Cerebellar cortex (tissue), 1 donor: ENCODE measurements at regions not wholly inside any gene's neighbourhood (a gene's known extent, or its start where the extent isn't known, plus 50 kb on each side); places are given as distances from the start of the nearest gene placed in this dataset.
A peak's percentile ranks its signal among the peaks of the same experiment; 100 is the strongest.

Experiments
- DNase-seq: peaks from one replicate; pipeline ENCODE4 v3.0.0-alpha.2; 2015; ENCODE audit warnings: low spot score

GRCh38 chr16:51779240-51779639, 628.2 kb upstream of the SALL1 start:
- DNase-seq, result no peak

- DNase-seq, result no peak
Measured at GRCh38 chr16:51773071-51773890, 622.2 kb upstream of the SALL1 start.

- DNase-seq, result no peak
Measured at GRCh38 chr16:51766739-51767138, 615.7 kb upstream of the SALL1 start.

- DNase-seq, result no peak
Measured at GRCh38 chr16:51763072-51763661, 612.1 kb upstream of the SALL1 start.

GRCh38 chr16:51762081-51762996, 611.3 kb upstream of the SALL1 start:
- DNase-seq, result peak; percentile 41

GRCh38 chr16:51761001-51761400, 609.9 kb upstream of the SALL1 start:
- DNase-seq, result no peak

GRCh38 chr16:51759999-51760398, 608.9 kb upstream of the SALL1 start:
- DNase-seq, result no peak

- no peak for DNase-seq
Measured at GRCh38 chr16:51759329-51759728, 608.3 kb upstream of the SALL1 start.

GRCh38 chr16:51757921-51758479, 606.9 kb upstream of the SALL1 start:
- DNase-seq, result no peak

GRCh38 chr16:51757505-51757904, 606.4 kb upstream of the SALL1 start:
- DNase-seq, result no peak

GRCh38 chr16:51757124-51757470, 606.0 kb upstream of the SALL1 start:
- DNase-seq, result no peak

- no peak for DNase-seq
Measured at GRCh38 chr16:51756447-51757123, 605.5 kb upstream of the SALL1 start.

- DNase-seq, result no peak
Measured at GRCh38 chr16:51755577-51756355, 604.7 kb upstream of the SALL1 start.

- no peak for DNase-seq
Measured at GRCh38 chr16:51755039-51755501, 604.0 kb upstream of the SALL1 start.

GRCh38 chr16:51753467-51754127, 602.5 kb upstream of the SALL1 start:
- DNase-seq, result no peak

- no peak for DNase-seq
Measured at GRCh38 chr16:51752438-51752995, 601.4 kb upstream of the SALL1 start.

GRCh38 chr16:51747329-51747728, 596.3 kb upstream of the SALL1 start:
- DNase-seq, result no peak

GRCh38 chr16:51734220-51734619, 583.1 kb upstream of the SALL1 start:
- DNase-seq, result no peak

- no peak for DNase-seq
Measured at GRCh38 chr16:51733181-51733580, 582.1 kb upstream of the SALL1 start.

GRCh38 chr16:51731160-51731559, 580.1 kb upstream of the SALL1 start:
- no peak for DNase-seq
